ENCODE measurements at regions not wholly inside any gene's neighbourhood (a gene's known extent, or its start where the extent isn't known, plus 50 kb on each side); places are given as distances from the start of the nearest gene placed in this dataset.

- Histone ChIP-seq H3K4me1 (ENCODE audit: low read length) (0 out of 2 replicates have a peak, but pooled peaks cover 7% of the 10 kb centered on the region), H3K79me2 (ENCODE audit: low read length) (no peaks in the 10 kb centered on the region), H3K36me3 (replicated peaks; ENCODE audit: insufficient read depth, low read length) (no peaks in the 10 kb centered on the region), H4K20me1 (ENCODE audit: insufficient read depth, low read length) (no peaks in the 10 kb centered on the region), H3K9me2 (replicated peaks; ENCODE audit: insufficient read depth, low read length) (no peaks in the 10 kb centered on the region), H3K9ac (ENCODE audit: low read length) (no peak overlapping the region), H3K9me3 (replicated peaks; ENCODE audit: insufficient read depth, low read length) (no peaks in the 10 kb centered on the region), H2AFZ (ENCODE audit: low read length) (no peak overlapping the region), H3F3A (ENCODE audit: insufficient read depth, low read length) (no peaks in the 10 kb centered on the region), H3K4me2 (ENCODE audit: low read depth, low read length) (no peak overlapping the region), H3K27me3 (replicated peaks; ENCODE audit: insufficient read depth, low read length) (peaks cover 10% of the 10 kb centered on the region; the same call in 1 of the 2 replicates), H3K4me3 (ENCODE audit: low read length) (no peak overlapping the region), H3K27ac (ENCODE audit: low read length) (no peak overlapping the region)
- TF ChIP-seq EZH2 (optimal IDR thresholded peaks at IDR 0.05; ENCODE audit: low read depth, low read length) (no peak), EZH2phosphoT487 (IDR thresholded peaks at IDR 0.05; ENCODE audit: low read length) (no peak)
- TF ChIP-seq, protein P1, sequence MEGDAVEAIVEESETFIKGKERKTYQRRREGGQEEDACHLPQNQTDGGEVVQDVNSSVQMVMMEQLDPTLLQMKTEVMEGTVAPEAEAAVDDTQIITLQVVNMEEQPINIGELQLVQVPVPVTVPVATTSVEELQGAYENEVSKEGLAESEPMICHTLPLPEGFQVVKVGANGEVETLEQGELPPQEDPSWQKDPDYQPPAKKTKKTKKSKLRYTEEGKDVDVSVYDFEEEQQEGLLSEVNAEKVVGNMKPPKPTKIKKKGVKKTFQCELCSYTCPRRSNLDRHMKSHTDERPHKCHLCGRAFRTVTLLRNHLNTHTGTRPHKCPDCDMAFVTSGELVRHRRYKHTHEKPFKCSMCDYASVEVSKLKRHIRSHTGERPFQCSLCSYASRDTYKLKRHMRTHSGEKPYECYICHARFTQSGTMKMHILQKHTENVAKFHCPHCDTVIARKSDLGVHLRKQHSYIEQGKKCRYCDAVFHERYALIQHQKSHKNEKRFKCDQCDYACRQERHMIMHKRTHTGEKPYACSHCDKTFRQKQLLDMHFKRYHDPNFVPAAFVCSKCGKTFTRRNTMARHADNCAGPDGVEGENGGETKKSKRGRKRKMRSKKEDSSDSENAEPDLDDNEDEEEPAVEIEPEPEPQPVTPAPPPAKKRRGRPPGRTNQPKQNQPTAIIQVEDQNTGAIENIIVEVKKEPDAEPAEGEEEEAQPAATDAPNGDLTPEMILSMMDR (IDR thresholded peaks at IDR 0.05; ENCODE audit: low read length): no peak
- DNase-seq: no peak
Measured at GRCh38 chr9:121601194-121601593, 50.2 kb upstream of the DAB2IP start.
